ENCODE measurements at regions not wholly inside any gene's neighbourhood (a gene's known extent, or its start where the extent isn't known, plus 50 kb on each side); places are given as distances from the start of the nearest gene placed in this dataset.

- TF ChIP-seq, protein P1, sequence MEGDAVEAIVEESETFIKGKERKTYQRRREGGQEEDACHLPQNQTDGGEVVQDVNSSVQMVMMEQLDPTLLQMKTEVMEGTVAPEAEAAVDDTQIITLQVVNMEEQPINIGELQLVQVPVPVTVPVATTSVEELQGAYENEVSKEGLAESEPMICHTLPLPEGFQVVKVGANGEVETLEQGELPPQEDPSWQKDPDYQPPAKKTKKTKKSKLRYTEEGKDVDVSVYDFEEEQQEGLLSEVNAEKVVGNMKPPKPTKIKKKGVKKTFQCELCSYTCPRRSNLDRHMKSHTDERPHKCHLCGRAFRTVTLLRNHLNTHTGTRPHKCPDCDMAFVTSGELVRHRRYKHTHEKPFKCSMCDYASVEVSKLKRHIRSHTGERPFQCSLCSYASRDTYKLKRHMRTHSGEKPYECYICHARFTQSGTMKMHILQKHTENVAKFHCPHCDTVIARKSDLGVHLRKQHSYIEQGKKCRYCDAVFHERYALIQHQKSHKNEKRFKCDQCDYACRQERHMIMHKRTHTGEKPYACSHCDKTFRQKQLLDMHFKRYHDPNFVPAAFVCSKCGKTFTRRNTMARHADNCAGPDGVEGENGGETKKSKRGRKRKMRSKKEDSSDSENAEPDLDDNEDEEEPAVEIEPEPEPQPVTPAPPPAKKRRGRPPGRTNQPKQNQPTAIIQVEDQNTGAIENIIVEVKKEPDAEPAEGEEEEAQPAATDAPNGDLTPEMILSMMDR (IDR thresholded peaks at IDR 0.05; ENCODE audit: insufficient read depth, low read depth, low read length), result no peak
- no peak for TF ChIP-seq EZH2 (IDR thresholded peaks at IDR 0.05; ENCODE audit: insufficient read depth, low read length)
Measured at GRCh38 chr15:23764716-23765115, 77.6 kb upstream of the NDN start.
